Suprapubic skin (tissue), 4 donors: ENCODE measurements at regions not wholly inside any gene's neighbourhood (a gene's known extent, or its start where the extent isn't known, plus 50 kb on each side); places are given as distances from the start of the nearest gene placed in this dataset.

ENCODE experiments used
- DNase-seq, 2 donors: peaks; one replicate each; pipeline ENCODE4 v3.0.0-alpha.2; 2019; ENCODE audit warnings: low spot score in 2 of 2
- H3K27ac ChIP-seq: fragments of 200-600 bp; sonication (generic); one replicate; pipeline ENCODE4 v1.5.1; 2019
- H3K27me3 ChIP-seq: fragments of 200-600 bp; sonication (generic); one replicate; pipeline ENCODE4 v1.5.1; 2019
- H3K36me3 ChIP-seq: fragments of 200-600 bp; sonication (generic); one replicate; pipeline ENCODE4 v1.5.1; 2019
- H3K4me1 ChIP-seq: fragments of 200-600 bp; sonication (generic); one replicate; pipeline ENCODE4 v1.5.1; 2019
- H3K4me3 ChIP-seq: fragments of 200-600 bp; sonication (generic); one replicate; pipeline ENCODE4 v1.5.1; 2019; ENCODE audit warnings: mild to moderate bottlenecking
- H3K9me3 ChIP-seq: fragments of 200-600 bp; sonication (generic); one replicate; pipeline ENCODE4 v1.5.1; 2019
- CTCF ChIP-seq, 2 donors: fragments of 200-600 bp in 1 of 2; fragments of 450-650 bp in 1 of 2; sonication (generic) in 1 of 2; IDR thresholded peaks; one replicate each; pipeline ENCODE4 v1.5.1; 2016 to 2019; ENCODE audit warnings: antibody characterized with exemption in 2 of 2, mild to moderate bottlenecking in 1 of 2, moderate library complexity in 1 of 2
- EP300 ChIP-seq: sonication (generic); formaldehyde crosslinking; IDR thresholded peaks from one replicate; pipeline ENCODE4 v1.6.1; 2017; ENCODE audit warnings: antibody characterized with exemption
- POLR2A ChIP-seq, 2 donors: fragments of 450-650 bp; IDR thresholded peaks; one replicate each; pipeline ENCODE4 v1.6.1; 2017; ENCODE audit warnings: antibody characterized with exemption in 2 of 2, mild to moderate bottlenecking in 2 of 2, moderate library complexity in 2 of 2
- POLR2AphosphoS5 ChIP-seq, 3 donors: sonication (generic); formaldehyde crosslinking; IDR thresholded peaks; one replicate each; pipeline ENCODE4 v1.6.1; 2017; ENCODE audit warnings: antibody characterized with exemption in 3 of 3
- WGBS: methylation state at CpG from one replicate; pipeline ENCODE4 v1.1.5; 2018; 5-methylcytosine and 5-hydroxymethylcytosine counted together

- Histone ChIP-seq H3K36me3 (no peaks in the 10 kb centered on the region), H3K27ac (no peak overlapping the region), H3K9me3 (no peaks in the 10 kb centered on the region), H3K4me3 (no peak overlapping the region), H3K27me3 (no peaks in the 10 kb centered on the region), H3K4me1 (no peaks in the 10 kb centered on the region)
- no peak for DNase-seq
- TF ChIP-seq POLR2AphosphoS5 (IDR thresholded peaks at IDR 0.05) (no peak), EP300 (no peak), POLR2A (IDR thresholded peaks at IDR 0.05) (no peak), CTCF (IDR thresholded peaks at IDR 0.05) (no peak)
- WGBS = 51% methylated on average over 5 of the region's 5 CpGs
These were observed 347.5 kb upstream of the GALNT5 start for GRCh38 chr2:156909983-156910382.

- H3K27ac ChIP-seq = no peak overlapping the region
- no peak for DNase-seq
- H3K9me3 ChIP-seq = no peaks in the 10 kb centered on the region
- TF ChIP-seq EP300 = no peak
- no peak overlapping the region for H3K4me3 ChIP-seq
- H3K4me1 ChIP-seq = no peaks in the 10 kb centered on the region
- no peaks in the 10 kb centered on the region for H3K36me3 ChIP-seq
- no peaks in the 10 kb centered on the region for H3K27me3 ChIP-seq
These were observed 342.2 kb upstream of the GALNT5 start for GRCh38 chr2:156915332-156915731.

GRCh38 chr2:156918410-156918809 lies 339.1 kb upstream of the GALNT5 start:
- Histone ChIP-seq H3K9me3 (no peaks in the 10 kb centered on the region), H3K27me3 (no peaks in the 10 kb centered on the region), H3K4me1 (no peaks in the 10 kb centered on the region), H3K27ac (no peak overlapping the region), H3K4me3 (no peak overlapping the region), H3K36me3 (no peaks in the 10 kb centered on the region)
- TF ChIP-seq CTCF (IDR thresholded peaks at IDR 0.05) (no peak), POLR2AphosphoS5 (IDR thresholded peaks at IDR 0.05) (no peak), EP300 (no peak), POLR2A (IDR thresholded peaks at IDR 0.05) (no peak)
- no peak for DNase-seq
- WGBS = 58% methylated on average over 1 of the region's 1 CpG

GRCh38 chr2:156930423-156930822 lies 327.1 kb upstream of the GALNT5 start:
- TF ChIP-seq POLR2AphosphoS5 (IDR thresholded peaks at IDR 0.05) = no peak
- TF ChIP-seq POLR2A (IDR thresholded peaks at IDR 0.05) = no peak
- TF ChIP-seq CTCF (IDR thresholded peaks at IDR 0.05) = no peak
- TF ChIP-seq EP300 = no peak
- 88% methylated on average over 2 of the region's 2 CpGs for WGBS
- Histone ChIP-seq H3K36me3 (no peaks in the 10 kb centered on the region), H3K27ac (no peak overlapping the region), H3K4me1 (no peaks in the 10 kb centered on the region), H3K27me3 (no peaks in the 10 kb centered on the region), H3K9me3 (no peaks in the 10 kb centered on the region), H3K4me3 (no peak overlapping the region)
- no peak for DNase-seq

- no peak for DNase-seq
- TF ChIP-seq POLR2A (IDR thresholded peaks at IDR 0.05) = no peak
- TF ChIP-seq POLR2AphosphoS5 (IDR thresholded peaks at IDR 0.05) = no peak
- TF ChIP-seq CTCF (IDR thresholded peaks at IDR 0.05) = no peak
- no peak for TF ChIP-seq EP300
- 53% methylated on average over 3 of the region's 3 CpGs for WGBS
These were observed 323.8 kb upstream of the GALNT5 start for GRCh38 chr2:156933645-156934225.

GRCh38 chr2:156935616-156936015 lies 321.9 kb upstream of the GALNT5 start:
- 60% methylated on average over 5 of the region's 5 CpGs for WGBS
- Histone ChIP-seq H3K36me3 (no peaks in the 10 kb centered on the region), H3K4me1 (no peaks in the 10 kb centered on the region), H3K27me3 (no peaks in the 10 kb centered on the region), H3K27ac (no peak overlapping the region), H3K9me3 (no peaks in the 10 kb centered on the region), H3K4me3 (no peak overlapping the region)
- TF ChIP-seq EP300 (no peak), CTCF (IDR thresholded peaks at IDR 0.05) (no peak), POLR2AphosphoS5 (IDR thresholded peaks at IDR 0.05) (no peak), POLR2A (IDR thresholded peaks at IDR 0.05) (no peak)
- DNase-seq = no peak

More at GRCh38 chr2:156933645-156934225, 323.8 kb upstream of the GALNT5 start:
- no peaks in the 10 kb centered on the region for H3K4me1 ChIP-seq
- no peaks in the 10 kb centered on the region for H3K27me3 ChIP-seq
- no peaks in the 10 kb centered on the region for H3K36me3 ChIP-seq
- H3K27ac ChIP-seq = no peak overlapping the region
- no peaks in the 10 kb centered on the region for H3K9me3 ChIP-seq
- H3K4me3 ChIP-seq = no peak overlapping the region
